IPS DF 19.7 (cell line): ENCODE measurements at regions not wholly inside any gene's neighbourhood (a gene's known extent, or its start where the extent isn't known, plus 50 kb on each side); places are given as distances from the start of the nearest gene placed in this dataset.

Experiments used
- DNase-seq: peaks from one replicate; pipeline ENCODE4 v3.0.0-alpha.2; 2013; ENCODE audit warnings: low read depth, low spot score

- no peak for DNase-seq
Measured at GRCh38 chr13:86201477-86201876, 402.3 kb upstream of the SLITRK6 start.

GRCh38 chr13:86193281-86193680, 394.1 kb upstream of the SLITRK6 start:
- DNase-seq = no peak

GRCh38 chr13:86188170-86188569, 389.0 kb upstream of the SLITRK6 start:
- peak; percentile 17 for DNase-seq

GRCh38 chr13:86185636-86186035, 386.4 kb upstream of the SLITRK6 start:
- DNase-seq = no peak

GRCh38 chr13:86185107-86185506, 385.9 kb upstream of the SLITRK6 start:
- no peak for DNase-seq

- DNase-seq = no peak
Measured at GRCh38 chr13:86174622-86175021, 375.4 kb upstream of the SLITRK6 start.

GRCh38 chr13:86172961-86173360, 373.7 kb upstream of the SLITRK6 start:
- DNase-seq = no peak

- DNase-seq = no peak
Measured at GRCh38 chr13:86161257-86161656, 362.0 kb upstream of the SLITRK6 start.

- no peak for DNase-seq
Measured at GRCh38 chr13:86155756-86156155, 356.5 kb upstream of the SLITRK6 start.

- no peak for DNase-seq
Measured at GRCh38 chr13:86142080-86142479, 342.9 kb upstream of the SLITRK6 start.

- DNase-seq = no peak
Measured at GRCh38 chr13:86135856-86136255, 336.6 kb upstream of the SLITRK6 start.

- no peak for DNase-seq
Measured at GRCh38 chr13:86121881-86122280, 322.7 kb upstream of the SLITRK6 start.

GRCh38 chr13:86109107-86109506, 309.9 kb upstream of the SLITRK6 start:
- no peak for DNase-seq

- DNase-seq = no peak
Measured at GRCh38 chr13:86108334-86108733, 309.1 kb upstream of the SLITRK6 start.

- no peak for DNase-seq
Measured at GRCh38 chr13:86098511-86098910, 299.3 kb upstream of the SLITRK6 start.

GRCh38 chr13:86095351-86095750, 296.1 kb upstream of the SLITRK6 start:
- DNase-seq = no peak

- no peak for DNase-seq
Measured at GRCh38 chr13:86090181-86090580, 291.0 kb upstream of the SLITRK6 start.

GRCh38 chr13:86087244-86087643, 288.0 kb upstream of the SLITRK6 start:
- DNase-seq = no peak

GRCh38 chr13:86085890-86086289, 286.7 kb upstream of the SLITRK6 start:
- no peak for DNase-seq

- no peak for DNase-seq
Measured at GRCh38 chr13:86082121-86082520, 282.9 kb upstream of the SLITRK6 start.

GRCh38 chr13:86080340-86080995, 281.2 kb upstream of the SLITRK6 start:
- no peak for DNase-seq

GRCh38 chr13:86066611-86067365, 267.6 kb upstream of the SLITRK6 start:
- no peak for DNase-seq

- no peak for DNase-seq
Measured at GRCh38 chr13:86052141-86052540, 252.9 kb upstream of the SLITRK6 start.
